HEK293 (cell line): ENCODE measurements at regions not wholly inside any gene's neighbourhood (a gene's known extent, or its start where the extent isn't known, plus 50 kb on each side); places are given as distances from the start of the nearest gene placed in this dataset.

Experiments used
- CTCF ChIA-PET: fragments of 350-600 bp; formaldehyde crosslinking; extraction: SDS; loops from one replicate; lab custom pipeline; 2021; ENCODE audit warnings: antibody characterized with exemption; lab: Yijun Ruan, JAX
- POLR2A ChIA-PET: fragments of 300-600 bp; formaldehyde crosslinking; extraction: SDS; loops from one replicate; lab custom pipeline; 2020; ENCODE audit warnings: antibody characterized with exemption, inconsistent platforms; lab: Yijun Ruan, JAX
- H3K27ac ChIP-seq: fragments of 200-500 bp; sonication (Bioruptor generic); 2 replicates; pipeline ENCODE4 v1.5.1; 2014; ENCODE audit warnings: low read depth, low read length, control low read depth, inconsistent platforms; ENCODE audit errors: extremely low read depth
- H3K36me3 ChIP-seq, 2 experiments: fragments of 200-500 bp in 1 of 2; sonication (Bioruptor generic) in 1 of 2; 1 replicate in 1 of 2; 2 replicates in 1 of 2; pipeline ENCODE4 v1.5.1; 2014 to 2017; ENCODE audit warnings: inconsistent platforms in 2 of 2, low read length in 2 of 2; ENCODE audit not compliant: control insufficient read depth in 2 of 2, insufficient read depth in 1 of 2
- H3K4me1 ChIP-seq: fragments of 200-500 bp; sonication (Bioruptor generic); 2 replicates; pipeline ENCODE4 v1.5.1; 2014; ENCODE audit warnings: mild to moderate bottlenecking, low read length, inconsistent platforms; ENCODE audit not compliant: control insufficient read depth, insufficient read depth
- H3K4me3 ChIP-seq: 2 replicates; pipeline ENCODE4 v1.5.1; 2011; ENCODE audit warnings: low read depth, mild to moderate bottlenecking, control low read depth, low read length, moderate library complexity
- H3K9me3 ChIP-seq: fragments of 200-500 bp; sonication (Bioruptor generic); 2 replicates; pipeline ENCODE4 v1.5.1; 2014; ENCODE audit warnings: low read depth, low read length, inconsistent platforms; ENCODE audit not compliant: control insufficient read depth, insufficient read depth
- HOXC10 ChIP-seq: sonication (generic); formaldehyde crosslinking; IDR thresholded peaks from 2 replicates; pipeline ENCODE4 v1.8.1; 2023; ENCODE audit warnings: mild to moderate bottlenecking, missing genetic modification reagents
- KLF1 ChIP-seq: fragments of 450-650 bp; formaldehyde crosslinking; IDR thresholded peaks from 2 replicates; pipeline ENCODE4 v1.5.1; 2016; ENCODE audit warnings: missing biosample characterization, missing genetic modification characterization
- MEIS1 ChIP-seq: sonication (generic); formaldehyde crosslinking; IDR thresholded peaks from 2 replicates; pipeline ENCODE4 v1.8.1; 2022; ENCODE audit warnings: missing genetic modification reagents, mild to moderate bottlenecking, borderline replicate concordance
- MZF1 ChIP-seq: fragments of 450-650 bp; formaldehyde crosslinking; IDR thresholded peaks from 2 replicates; pipeline ENCODE4 v1.5.1; 2017; ENCODE audit warnings: missing biosample characterization, missing genetic modification characterization, borderline replicate concordance
- OVOL3 ChIP-seq: fragments of 450-650 bp; formaldehyde crosslinking; IDR thresholded peaks from 2 replicates; pipeline ENCODE4 v1.5.1; 2016; ENCODE audit warnings: missing biosample characterization, missing genetic modification characterization
- SALL2 ChIP-seq: fragments of 450-650 bp; formaldehyde crosslinking; IDR thresholded peaks from 2 replicates; pipeline ENCODE4 v1.5.0; 2017; ENCODE audit warnings: missing biosample characterization, mild to moderate bottlenecking, missing genetic modification characterization, borderline replicate concordance
- SP3 ChIP-seq: fragments of 450-650 bp; formaldehyde crosslinking; IDR thresholded peaks from 2 replicates; pipeline ENCODE4 v1.5.1; 2016; ENCODE audit warnings: missing biosample characterization, missing genetic modification characterization
- TRIM28 ChIP-seq: IDR thresholded peaks from 2 replicates; pipeline ENCODE4 v1.6.1; 2011; ENCODE audit warnings: low read length, control low read depth, borderline replicate concordance
- YY1 ChIP-seq: fragments of 450-650 bp; formaldehyde crosslinking; IDR thresholded peaks from 2 replicates; pipeline ENCODE4 v1.5.1; 2018; ENCODE audit warnings: missing biosample characterization, missing genetic modification characterization
- ZFP37 ChIP-seq: fragments of 450-650 bp; formaldehyde crosslinking; IDR thresholded peaks from 2 replicates; pipeline ENCODE4 v1.5.1; 2016; ENCODE audit warnings: missing biosample characterization, missing genetic modification characterization
- ZNF169 ChIP-seq: fragments of 450-650 bp; formaldehyde crosslinking; IDR thresholded peaks from 2 replicates; pipeline ENCODE4 v1.5.1; 2016; ENCODE audit warnings: missing biosample characterization, missing genetic modification characterization
- ZNF174 ChIP-seq: fragments of 450-650 bp; formaldehyde crosslinking; IDR thresholded peaks from 2 replicates; pipeline ENCODE4 v1.5.0; 2017; ENCODE audit warnings: missing biosample characterization, mild to moderate bottlenecking, missing genetic modification characterization
- ZNF184 ChIP-seq: fragments of 450-650 bp; IDR thresholded peaks from 2 replicates; pipeline ENCODE4 v1.5.1; 2018; ENCODE audit warnings: missing biosample characterization, mild to moderate bottlenecking, missing genetic modification characterization
- ZNF2 ChIP-seq: fragments of 450-650 bp; formaldehyde crosslinking; IDR thresholded peaks from 2 replicates; pipeline ENCODE4 v1.5.1; 2016; ENCODE audit warnings: missing biosample characterization, missing genetic modification characterization
- ZNF23 ChIP-seq: fragments of 450-650 bp; formaldehyde crosslinking; IDR thresholded peaks from 2 replicates; pipeline ENCODE4 v1.5.1; 2016; ENCODE audit warnings: missing biosample characterization, missing genetic modification characterization, borderline replicate concordance
- ZNF239 ChIP-seq: fragments of 450-650 bp; formaldehyde crosslinking; IDR thresholded peaks from 2 replicates; pipeline ENCODE4 v1.5.1; 2016; ENCODE audit warnings: missing biosample characterization, missing genetic modification characterization
- ZNF24 ChIP-seq: fragments of 450-650 bp; formaldehyde crosslinking; IDR thresholded peaks from 2 replicates; pipeline ENCODE4 v1.5.1; 2016; ENCODE audit warnings: missing biosample characterization, missing genetic modification characterization
- ZNF311 ChIP-seq: fragments of 450-650 bp; formaldehyde crosslinking; IDR thresholded peaks from 2 replicates; pipeline ENCODE4 v1.5.1; 2017; ENCODE audit warnings: missing biosample characterization, missing genetic modification characterization, borderline replicate concordance
- ZNF335 ChIP-seq: fragments of 450-650 bp; formaldehyde crosslinking; conservative IDR thresholded peaks from 2 replicates; pipeline ENCODE4 v1.5.1; 2016; ENCODE audit warnings: missing biosample characterization, missing genetic modification characterization
- ZNF416 ChIP-seq: fragments of 450-650 bp; formaldehyde crosslinking; IDR thresholded peaks from 2 replicates; pipeline ENCODE4 v1.5.1; 2016; ENCODE audit warnings: missing biosample characterization, missing genetic modification characterization
- ZNF473 ChIP-seq: fragments of 450-650 bp; formaldehyde crosslinking; IDR thresholded peaks from 2 replicates; pipeline ENCODE4 v1.5.1; 2017; ENCODE audit warnings: missing biosample characterization, missing genetic modification characterization
- ZNF544 ChIP-seq: fragments of 450-650 bp; formaldehyde crosslinking; IDR thresholded peaks from 2 replicates; pipeline ENCODE4 v1.5.0; 2017; ENCODE audit warnings: missing biosample characterization, missing genetic modification characterization
- ZNF624 ChIP-seq: fragments of 450-650 bp; formaldehyde crosslinking; IDR thresholded peaks from 2 replicates; pipeline ENCODE4 v1.5.1; 2017; ENCODE audit warnings: missing biosample characterization, missing genetic modification characterization
- ZNF660 ChIP-seq: fragments of 450-650 bp; IDR thresholded peaks from 2 replicates; pipeline ENCODE4 v1.5.1; 2018; ENCODE audit warnings: missing biosample characterization, mild to moderate bottlenecking, missing genetic modification characterization
- ZNF677 ChIP-seq: fragments of 450-650 bp; IDR thresholded peaks from 2 replicates; pipeline ENCODE4 v1.5.0; 2018; ENCODE audit warnings: missing biosample characterization, mild to moderate bottlenecking, missing genetic modification characterization, moderate library complexity
- ZNF837 ChIP-seq: fragments of 450-650 bp; formaldehyde crosslinking; IDR thresholded peaks from 2 replicates; pipeline ENCODE4 v1.5.1; 2016; ENCODE audit warnings: missing biosample characterization, missing genetic modification characterization
- TF ChIP-seq, protein P1 (sequence below): fragments of 450-650 bp; formaldehyde crosslinking; IDR thresholded peaks from 2 replicates; pipeline ENCODE4 v1.5.1; 2016; ENCODE audit warnings: missing biosample characterization, missing genetic modification characterization
- TF ChIP-seq, protein P2 (sequence below): fragments of 450-650 bp; formaldehyde crosslinking; IDR thresholded peaks from 2 replicates; pipeline ENCODE4 v1.5.1; 2017; ENCODE audit warnings: missing biosample characterization, missing genetic modification characterization

DNA sequence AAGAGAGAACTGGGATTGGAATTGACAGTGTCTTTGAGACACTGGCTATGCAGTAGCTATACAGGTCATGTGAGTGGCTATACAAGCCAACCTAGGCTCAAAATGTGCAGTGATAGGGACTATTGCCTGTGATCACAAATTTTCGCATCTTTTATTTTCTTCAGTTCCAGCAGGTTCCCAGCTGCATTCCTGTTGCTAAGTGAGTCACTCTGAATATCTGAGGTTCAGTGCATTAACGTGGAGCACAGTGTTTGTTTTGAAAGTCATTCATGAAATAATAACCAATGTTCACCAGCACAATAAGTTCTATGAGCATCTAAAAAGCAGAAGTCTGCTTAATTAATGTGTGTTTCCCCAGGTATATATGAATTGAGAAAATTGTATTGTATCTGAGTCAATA is 1236.0 kb upstream of the CELF2 start (continued):
- TF ChIP-seq, protein P1, sequence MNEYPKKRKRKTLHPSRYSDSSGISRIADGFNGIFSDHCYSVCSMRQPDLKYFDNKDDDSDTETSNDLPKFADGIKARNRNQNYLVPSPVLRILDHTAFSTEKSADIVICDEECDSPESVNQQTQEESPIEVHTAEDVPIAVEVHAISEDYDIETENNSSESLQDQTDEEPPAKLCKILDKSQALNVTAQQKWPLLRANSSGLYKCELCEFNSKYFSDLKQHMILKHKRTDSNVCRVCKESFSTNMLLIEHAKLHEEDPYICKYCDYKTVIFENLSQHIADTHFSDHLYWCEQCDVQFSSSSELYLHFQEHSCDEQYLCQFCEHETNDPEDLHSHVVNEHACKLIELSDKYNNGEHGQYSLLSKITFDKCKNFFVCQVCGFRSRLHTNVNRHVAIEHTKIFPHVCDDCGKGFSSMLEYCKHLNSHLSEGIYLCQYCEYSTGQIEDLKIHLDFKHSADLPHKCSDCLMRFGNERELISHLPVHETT (tag by site-specific recombination), result no peak
- TF ChIP-seq OVOL3 (tag by site-specific recombination) (no peak), TRIM28 (no peak), MZF1 (tag by site-specific recombination) (no peak), ZNF24 (tag by site-specific recombination) (no peak)

DNA sequence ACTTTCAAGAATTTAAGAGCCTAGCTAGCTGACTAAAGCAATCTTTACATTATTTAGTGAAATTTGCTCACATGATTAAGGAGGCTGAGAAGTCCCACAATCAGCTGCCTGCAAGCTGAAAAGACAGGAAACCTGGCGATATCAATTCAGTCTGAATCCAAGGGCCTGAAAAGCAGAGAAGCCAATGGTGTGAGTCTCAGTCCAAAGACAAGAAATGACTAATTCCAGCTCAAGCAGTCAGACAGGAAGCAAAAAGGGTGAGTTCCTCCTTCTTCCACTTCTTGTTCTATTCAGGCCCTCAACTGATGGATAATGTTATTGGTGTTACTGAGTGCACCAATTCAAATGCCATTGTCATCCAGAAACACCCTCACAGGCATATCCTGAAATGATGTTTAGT is 1231.6 kb upstream of the CELF2 start:
- ChIA-PET POLR2A (no interaction called here), CTCF (no interaction called here)
- TF ChIP-seq ZNF2 (tag by site-specific recombination) (no peak), KLF1 (no peak)
- H3K4me3 ChIP-seq, result no peak overlapping the region
- no peaks in the 10 kb centered on the region for H3K9me3 ChIP-seq
- H3K36me3 ChIP-seq, result no peaks in the 10 kb centered on the region
- no peak overlapping the region for H3K27ac ChIP-seq
- H3K4me1 ChIP-seq, result no peaks in the 10 kb centered on the region

DNA sequence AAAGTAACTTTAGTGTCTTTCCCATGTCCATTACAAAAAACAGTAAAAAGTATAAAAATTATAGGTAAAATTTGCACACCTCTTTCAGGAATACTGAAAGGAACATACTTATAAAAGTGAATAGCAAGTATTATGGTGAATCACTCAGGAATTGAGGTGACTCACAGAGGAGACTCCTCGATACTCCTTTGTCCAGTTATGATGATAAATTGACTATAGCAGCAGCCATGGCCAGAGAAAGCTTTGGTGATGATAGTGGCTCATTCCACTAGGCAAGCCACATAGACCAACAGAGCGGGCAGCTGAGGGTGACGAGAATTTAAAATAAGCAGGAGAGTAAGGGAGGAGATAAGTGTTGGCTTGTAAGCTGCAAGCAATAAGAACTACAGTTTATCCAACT is 1231.1 kb upstream of the CELF2 start:
- no peaks in the 10 kb centered on the region for H3K9me3 ChIP-seq
- H3K27ac ChIP-seq, result no peak overlapping the region
- H3K4me3 ChIP-seq, result no peak overlapping the region
- no peaks in the 10 kb centered on the region for H3K36me3 ChIP-seq
- CTCF ChIA-PET, result no interaction called here
- POLR2A ChIA-PET, result no interaction called here
- TF ChIP-seq ZFP37 (no peak), YY1 (no peak), ZNF335 (tag by site-specific recombination) (no peak), KLF1 (no peak), ZNF837 (no peak), HOXC10 (CRISPR knock-in tag) (no peak)
- TF ChIP-seq, protein P2, sequence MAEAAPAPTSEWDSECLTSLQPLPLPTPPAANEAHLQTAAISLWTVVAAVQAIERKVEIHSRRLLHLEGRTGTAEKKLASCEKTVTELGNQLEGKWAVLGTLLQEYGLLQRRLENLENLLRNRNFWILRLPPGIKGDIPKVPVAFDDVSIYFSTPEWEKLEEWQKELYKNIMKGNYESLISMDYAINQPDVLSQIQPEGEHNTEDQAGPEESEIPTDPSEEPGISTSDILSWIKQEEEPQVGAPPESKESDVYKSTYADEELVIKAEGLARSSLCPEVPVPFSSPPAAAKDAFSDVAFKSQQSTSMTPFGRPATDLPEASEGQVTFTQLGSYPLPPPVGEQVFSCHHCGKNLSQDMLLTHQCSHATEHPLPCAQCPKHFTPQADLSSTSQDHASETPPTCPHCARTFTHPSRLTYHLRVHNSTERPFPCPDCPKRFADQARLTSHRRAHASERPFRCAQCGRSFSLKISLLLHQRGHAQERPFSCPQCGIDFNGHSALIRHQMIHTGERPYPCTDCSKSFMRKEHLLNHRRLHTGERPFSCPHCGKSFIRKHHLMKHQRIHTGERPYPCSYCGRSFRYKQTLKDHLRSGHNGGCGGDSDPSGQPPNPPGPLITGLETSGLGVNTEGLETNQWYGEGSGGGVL, result no peak
- no peaks in the 10 kb centered on the region for H3K4me1 ChIP-seq

DNA sequence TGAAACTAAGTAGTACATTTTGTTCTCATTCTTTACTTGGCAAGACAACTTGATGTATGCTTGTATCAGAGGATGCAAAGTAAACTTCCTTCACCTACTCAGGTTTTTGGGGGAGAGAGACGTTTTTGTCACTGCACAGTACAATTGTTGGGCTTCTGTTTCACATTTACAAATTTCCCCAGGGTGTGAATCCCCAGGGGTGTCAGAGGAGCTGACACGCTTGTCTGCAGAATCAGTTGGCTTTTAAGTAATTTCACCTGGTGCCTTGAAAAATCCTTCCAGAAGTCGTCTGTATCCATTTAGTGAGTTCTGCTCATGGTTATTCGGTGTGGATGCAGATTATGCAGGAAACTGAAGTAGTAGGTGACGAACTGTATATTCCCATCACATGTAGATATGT is 1227.7 kb upstream of the CELF2 start:
- Histone ChIP-seq H3K4me3 (no peak overlapping the region), H3K4me1 (no peaks in the 10 kb centered on the region), H3K27ac (no peak overlapping the region), H3K9me3 (no peaks in the 10 kb centered on the region), H3K36me3 (no peaks in the 10 kb centered on the region)
- CTCF ChIA-PET, result interaction anchor here (0.6 kb wide), 1 partner anchor 149 kb away, joined by 3 read pairs; no protein-coding TSS in a partner anchor
- POLR2A ChIA-PET, result no interaction called here
- TF ChIP-seq ZNF239 (tag by site-specific recombination), result no peak
- no peak for TF ChIP-seq ZNF677 (tag by site-specific recombination)
- TF ChIP-seq ZNF544 (tag by site-specific recombination), result no peak
- no peak for TF ChIP-seq HOXC10 (CRISPR knock-in tag)
- TF ChIP-seq ZNF660, result no peak
- no peak for TF ChIP-seq ZNF174 (tag by site-specific recombination)
- no peak for TF ChIP-seq ZNF23 (tag by site-specific recombination)
- TF ChIP-seq ZNF624 (tag by site-specific recombination), result no peak
- TF ChIP-seq SALL2, result no peak
- no peak for TF ChIP-seq MEIS1
- no peak for TF ChIP-seq ZNF311
- no peak for TF ChIP-seq SP3
- no peak for TF ChIP-seq ZNF169 (tag by site-specific recombination)
- TF ChIP-seq ZNF473 (tag by site-specific recombination), result no peak
- no peak for TF ChIP-seq ZNF416 (tag by site-specific recombination)
- no peak for TF ChIP-seq ZNF184 (tag by site-specific recombination)
- no peak for TF ChIP-seq MZF1 (tag by site-specific recombination)
- no peak for TF ChIP-seq ZNF837
